GM12873 (cell line): ENCODE measurements at regions not wholly inside any gene's neighbourhood (a gene's known extent, or its start where the extent isn't known, plus 50 kb on each side); places are given as distances from the start of the nearest gene placed in this dataset.

Source experiments
- TF ChIP-seq, protein P1 (sequence below): IDR thresholded peaks from 2 replicates; pipeline ENCODE4 v1.5.1; 2012; ENCODE audit warnings: low read depth, mild to moderate bottlenecking, moderate library complexity, low read length, control low read depth; ENCODE audit not compliant: insufficient read depth; ENCODE audit errors: missing control alignments

DNA sequence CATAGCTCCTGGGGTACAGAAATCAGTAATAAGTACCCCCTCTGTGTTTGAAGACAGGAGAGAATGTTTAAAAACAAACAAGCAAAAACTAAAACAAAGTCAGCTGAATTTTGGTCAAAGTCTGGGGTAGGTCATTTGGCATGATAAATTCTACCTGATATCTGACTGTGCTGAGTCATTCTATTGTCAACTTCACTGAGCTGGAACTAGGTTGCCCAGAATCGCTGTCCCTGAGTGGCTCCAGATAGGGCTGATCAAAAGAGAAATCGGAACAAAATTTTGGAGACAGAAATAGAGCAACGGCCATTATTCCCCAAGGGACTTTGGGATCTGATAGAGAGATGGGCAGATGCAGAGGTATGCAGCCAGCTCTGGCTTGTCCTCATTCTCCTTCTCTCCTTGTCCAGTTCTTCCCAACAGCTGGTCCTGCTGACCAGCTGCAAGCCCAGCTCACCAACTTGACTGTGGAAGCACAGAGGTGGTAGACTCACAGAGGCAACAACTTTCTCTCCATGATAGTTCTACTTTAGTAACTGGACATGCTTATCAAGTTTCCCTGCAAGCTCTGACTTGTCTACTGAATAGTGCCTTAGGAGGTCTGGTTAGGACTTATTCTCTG lies 57.3 kb upstream of the MYRIP start:
- TF ChIP-seq, protein P1, sequence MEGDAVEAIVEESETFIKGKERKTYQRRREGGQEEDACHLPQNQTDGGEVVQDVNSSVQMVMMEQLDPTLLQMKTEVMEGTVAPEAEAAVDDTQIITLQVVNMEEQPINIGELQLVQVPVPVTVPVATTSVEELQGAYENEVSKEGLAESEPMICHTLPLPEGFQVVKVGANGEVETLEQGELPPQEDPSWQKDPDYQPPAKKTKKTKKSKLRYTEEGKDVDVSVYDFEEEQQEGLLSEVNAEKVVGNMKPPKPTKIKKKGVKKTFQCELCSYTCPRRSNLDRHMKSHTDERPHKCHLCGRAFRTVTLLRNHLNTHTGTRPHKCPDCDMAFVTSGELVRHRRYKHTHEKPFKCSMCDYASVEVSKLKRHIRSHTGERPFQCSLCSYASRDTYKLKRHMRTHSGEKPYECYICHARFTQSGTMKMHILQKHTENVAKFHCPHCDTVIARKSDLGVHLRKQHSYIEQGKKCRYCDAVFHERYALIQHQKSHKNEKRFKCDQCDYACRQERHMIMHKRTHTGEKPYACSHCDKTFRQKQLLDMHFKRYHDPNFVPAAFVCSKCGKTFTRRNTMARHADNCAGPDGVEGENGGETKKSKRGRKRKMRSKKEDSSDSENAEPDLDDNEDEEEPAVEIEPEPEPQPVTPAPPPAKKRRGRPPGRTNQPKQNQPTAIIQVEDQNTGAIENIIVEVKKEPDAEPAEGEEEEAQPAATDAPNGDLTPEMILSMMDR, result no peak

DNA sequence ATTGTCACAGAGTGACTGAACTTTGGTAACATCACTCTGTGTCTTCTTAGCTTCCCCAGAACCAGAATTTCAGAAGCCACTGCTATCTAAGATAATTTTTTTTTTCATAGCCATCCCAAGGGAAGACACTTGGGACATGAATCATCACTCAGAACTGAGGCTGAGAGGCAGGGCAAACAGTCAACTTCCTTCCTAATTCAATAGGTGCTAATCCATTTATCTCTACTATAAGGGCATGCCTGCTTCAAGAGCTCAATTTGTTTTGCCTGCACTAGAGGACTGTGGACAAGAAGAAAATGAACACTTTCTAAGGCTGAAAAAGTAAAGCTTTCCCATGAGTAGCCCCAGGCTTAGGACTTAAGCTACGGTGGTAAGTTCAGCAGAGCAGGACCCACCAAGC lies 56.7 kb upstream of the MYRIP start:
- TF ChIP-seq, protein P1, result no peak

DNA sequence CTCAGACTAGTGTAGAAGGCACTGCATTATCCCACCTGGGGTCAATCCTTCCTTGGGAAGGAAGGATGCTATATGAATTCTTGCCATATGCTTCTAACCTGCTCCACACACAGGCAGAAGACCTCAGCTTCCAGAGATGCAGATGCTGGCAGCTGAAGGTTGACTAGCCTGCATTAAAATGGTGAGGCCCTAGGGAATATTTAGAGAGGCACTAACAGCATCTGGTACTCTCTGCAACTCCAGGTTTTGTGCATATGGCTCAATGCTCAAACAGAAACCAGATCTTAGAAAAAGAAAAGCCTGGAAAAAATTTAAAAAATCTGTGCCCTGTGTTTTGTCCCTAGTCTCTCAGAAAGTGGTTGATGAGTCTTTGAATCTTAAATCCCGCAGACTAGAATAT lies 56.0 kb upstream of the MYRIP start:
- TF ChIP-seq, protein P1, result no peak

DNA sequence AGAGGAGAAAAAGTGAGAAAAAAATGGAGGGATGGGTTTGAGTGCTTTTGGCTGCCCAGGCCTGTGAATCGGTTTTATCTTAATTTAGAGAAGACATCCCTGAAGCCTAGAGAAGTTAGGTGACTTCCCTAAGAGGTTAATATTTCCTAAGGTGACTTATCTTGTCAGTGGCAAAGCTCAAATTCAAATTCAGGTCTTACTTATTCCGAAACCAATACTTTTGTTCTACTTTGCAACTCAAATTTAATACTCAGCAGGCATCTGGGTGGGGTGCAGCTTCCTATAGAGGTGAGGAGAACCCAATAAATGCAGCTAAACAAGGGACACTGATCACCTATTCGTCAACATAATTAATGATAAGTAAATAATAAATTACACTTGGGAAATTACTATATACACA lies 54.9 kb upstream of the MYRIP start:
- TF ChIP-seq, protein P1, result no peak

DNA sequence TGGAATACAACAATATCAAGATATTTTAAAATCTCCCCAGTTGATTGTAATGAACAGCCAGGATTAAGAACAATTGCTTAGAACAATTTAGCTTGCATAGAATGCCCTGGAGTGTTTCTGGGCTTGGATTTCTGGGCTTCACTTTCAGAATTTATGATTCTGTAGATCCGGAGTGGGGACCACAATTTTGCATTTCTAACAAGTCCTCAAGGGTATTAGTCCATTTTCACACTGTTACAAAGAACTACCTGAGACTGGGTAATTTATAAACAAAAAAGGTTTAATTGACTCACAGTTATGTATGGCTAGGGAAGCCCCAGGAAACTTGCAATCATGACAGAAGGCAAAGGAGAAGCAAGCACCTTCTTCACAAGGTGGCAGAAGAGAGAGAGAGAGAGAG lies 54.3 kb upstream of the MYRIP start:
- TF ChIP-seq, protein P1, result no peak

DNA sequence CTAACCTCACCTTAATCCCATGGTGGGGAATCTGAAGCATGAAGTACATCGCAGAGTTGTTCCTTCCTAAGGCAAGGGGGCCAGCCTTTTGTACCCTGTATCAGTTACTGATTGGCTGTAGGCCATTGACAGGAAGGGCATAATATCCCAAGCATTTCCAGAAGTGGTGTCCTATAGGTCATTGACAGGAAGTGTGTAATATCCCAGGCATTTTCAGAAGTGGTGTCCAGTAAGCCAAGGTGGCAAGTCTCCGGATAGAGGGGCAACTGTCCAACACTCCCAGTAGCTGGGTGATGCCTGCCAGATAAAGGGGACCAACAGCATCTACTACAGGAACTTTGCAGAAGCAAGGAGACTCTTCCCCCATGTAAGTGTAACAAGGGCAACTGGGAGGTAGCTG lies 52.1 kb upstream of the MYRIP start:
- TF ChIP-seq, protein P1, result no peak
